H1 (cell line): ENCODE measurements at regions not wholly inside any gene's neighbourhood (a gene's known extent, or its start where the extent isn't known, plus 50 kb on each side); places are given as distances from the start of the nearest gene placed in this dataset.

ENCODE experiments used
- CTCF ChIA-PET: fragments of 300-600 bp; sonication (Branson Sonifier 250); formaldehyde crosslinking; loops from one replicate; lab custom pipeline; 2021; ENCODE audit not compliant: partially characterized antibody; lab: Charles Lee
- POLR2A ChIA-PET: fragments of 300-600 bp; sonication (Branson Sonifier 250); formaldehyde crosslinking; loops from one replicate; lab custom pipeline; 2021; ENCODE audit warnings: inconsistent platforms; ENCODE audit not compliant: partially characterized antibody; lab: Charles Lee
- DNase-seq, 2 experiments: peaks; one replicate each; pipeline versions ENCODE4 v3.0.0 to v3.0.0-alpha.2; 2010 to 2022; ENCODE audit warnings: low spot score in 2 of 2, low read depth in 1 of 2, mixed read lengths in 1 of 2
- FAIRE-seq: peaks from 2 replicates; lab custom pipeline; 2011; peaks lifted over from hg19 to GRCh38; lab: Jason Lieb, UNC
- H2AFZ ChIP-seq: 2 replicates; pipeline ENCODE4 v1.8.1; 2012; ENCODE audit warnings: low read length, inconsistent platforms
- H2AK5ac ChIP-seq: 2 replicates; pipeline ENCODE4 v1.6.1; 2013; ENCODE audit warnings: low read depth, low read length
- H2BK120ac ChIP-seq: replicated peaks from 2 replicates; pipeline ENCODE3; 2013; ENCODE audit warnings: low read depth, low read length, inconsistent platforms
- H2BK12ac ChIP-seq: 2 replicates; pipeline ENCODE4 v1.6.1; 2013; ENCODE audit warnings: low read depth, low read length
- H2BK15ac ChIP-seq: 2 replicates; pipeline ENCODE4 v1.6.1; 2013; ENCODE audit warnings: low read length
- H2BK20ac ChIP-seq: 2 replicates; pipeline ENCODE4 v1.6.1; 2013; ENCODE audit warnings: low read length
- H2BK5ac ChIP-seq: 2 replicates; pipeline ENCODE4 v1.6.1; 2013; ENCODE audit warnings: low read depth, low read length
- H3K14ac ChIP-seq: 2 replicates; pipeline ENCODE4 v1.6.1; 2013; ENCODE audit warnings: inconsistent platforms; ENCODE audit not compliant: insufficient read length
- H3K18ac ChIP-seq: 2 replicates; pipeline ENCODE4 v1.6.1; 2013; ENCODE audit warnings: low read length; ENCODE audit errors: extremely low read depth
- H3K23ac ChIP-seq: 2 replicates; pipeline ENCODE4 v1.6.1; 2013; ENCODE audit warnings: inconsistent platforms; ENCODE audit not compliant: insufficient read length
- H3K23me2 ChIP-seq: 2 replicates; pipeline ENCODE4 v1.6.1; 2013; ENCODE audit warnings: low read depth, low read length
- H3K27ac ChIP-seq: 2 replicates; pipeline ENCODE4 v1.6.1; 2011; ENCODE audit warnings: low read depth, low read length, inconsistent platforms
- H3K27me3 ChIP-seq, 4 experiments: replicated peaks in 1 of 4; 1 replicate in 1 of 4; 2 replicates in 3 of 4; pipeline versions ENCODE4 v1.6.1 to v1.8.1; 2011 to 2013; ENCODE audit warnings: low read length in 3 of 4, mild to moderate bottlenecking in 3 of 4, inconsistent platforms in 2 of 4, mixed read lengths in 2 of 4, moderate library complexity in 1 of 4; ENCODE audit not compliant: control insufficient read depth in 3 of 4, insufficient read depth in 3 of 4; ENCODE audit errors: extremely low read depth in 1 of 4
- H3K36me3 ChIP-seq, 4 experiments: 2 replicates each; pipeline versions ENCODE4 v1.6.1 to v1.8.1; 2011 to 2013; ENCODE audit warnings: mild to moderate bottlenecking in 4 of 4, low read length in 3 of 4, moderate library complexity in 2 of 4, control low read depth in 1 of 4, inconsistent platforms in 1 of 4; ENCODE audit not compliant: insufficient read depth in 4 of 4, control insufficient read depth in 2 of 4
- H3K4ac ChIP-seq: replicated peaks from 2 replicates; pipeline ENCODE3; 2013; ENCODE audit warnings: low read length, low read depth, mixed read lengths, inconsistent platforms; ENCODE audit not compliant: insufficient read length
- H3K4me1 ChIP-seq, 4 experiments: replicated peaks in 1 of 4; 1 replicate in 1 of 4; 2 replicates in 3 of 4; pipeline versions ENCODE4 v1.6.1 to v1.8.1; 2011 to 2013; ENCODE audit warnings: low read length in 3 of 4, inconsistent platforms in 2 of 4, mixed read lengths in 1 of 4; ENCODE audit not compliant: insufficient read depth in 4 of 4, control insufficient read depth in 3 of 4
- H3K4me2 ChIP-seq, 2 experiments: 2 replicates each; pipeline versions ENCODE4 v1.6.1 to v1.8.1; 2011 to 2013; ENCODE audit warnings: low read depth in 2 of 2, low read length in 2 of 2, control low read depth in 1 of 2, inconsistent platforms in 1 of 2, mild to moderate bottlenecking in 1 of 2; ENCODE audit not compliant: insufficient read depth in 1 of 2
- H3K4me3 ChIP-seq, 4 experiments: fragments of 200-600, 300-600 bp in 1 of 4; sonication (generic), shearing (Covaris generic), sonication (Bioruptor Twin) in 1 of 4; 2 replicates each; pipeline versions ENCODE4 v1.5.1 to v1.8.1; 2011 to 2016; ENCODE audit warnings: low read length in 4 of 4, low read depth in 3 of 4, control low read depth in 2 of 4, inconsistent platforms in 2 of 4, mild to moderate bottlenecking in 2 of 4, mixed read lengths in 1 of 4, moderate library complexity in 1 of 4; ENCODE audit not compliant: insufficient read depth in 2 of 4; ENCODE audit errors: extremely low read depth in 1 of 4
- H3K56ac ChIP-seq: replicated peaks from 2 replicates; pipeline ENCODE3; 2013; ENCODE audit warnings: low read depth, mild to moderate bottlenecking, mixed read lengths, low read length, inconsistent platforms; ENCODE audit not compliant: insufficient read length
- H3K79me1 ChIP-seq: 2 replicates; pipeline ENCODE4 v1.6.1; 2013; ENCODE audit warnings: low read depth, low read length, control low read depth
- H3K79me2 ChIP-seq, 2 experiments: 2 replicates each; pipeline versions ENCODE4 v1.6.1 to v1.8.1; 2012 to 2013; ENCODE audit warnings: low read length in 2 of 2, mild to moderate bottlenecking in 2 of 2, inconsistent platforms in 1 of 2; ENCODE audit not compliant: insufficient read depth in 2 of 2, control insufficient read depth in 1 of 2
- H3K9ac ChIP-seq, 4 experiments: replicated peaks in 1 of 4; 1 replicate in 1 of 4; 2 replicates in 3 of 4; pipeline versions ENCODE4 v1.6.1 to v1.8.1; 2011 to 2013; ENCODE audit warnings: low read depth in 3 of 4, low read length in 3 of 4, control low read depth in 2 of 4, mild to moderate bottlenecking in 2 of 4, moderate library complexity in 2 of 4, inconsistent platforms in 1 of 4; ENCODE audit errors: extremely low read depth in 1 of 4
- H3K9me3 ChIP-seq, 2 experiments: 2 replicates each; pipeline versions ENCODE4 v1.6.1 to v1.8.1; 2012 to 2013; ENCODE audit warnings: mild to moderate bottlenecking in 2 of 2, moderate library complexity in 2 of 2, control low read depth in 1 of 2, inconsistent platforms in 1 of 2, low read depth in 1 of 2, low read length in 1 of 2, mixed read lengths in 1 of 2; ENCODE audit not compliant: insufficient read depth in 2 of 2
- H4K20me1 ChIP-seq, 2 experiments: replicated peaks in 1 of 2; 2 replicates each; pipeline versions ENCODE3 to v1.8.1; 2011 to 2013; ENCODE audit warnings: inconsistent platforms in 2 of 2, low read length in 2 of 2, mild to moderate bottlenecking in 1 of 2; ENCODE audit not compliant: insufficient read depth in 2 of 2, control insufficient read depth in 1 of 2
- H4K5ac ChIP-seq: 2 replicates; pipeline ENCODE4 v1.6.1; 2013; ENCODE audit warnings: low read length, low read depth, mixed read lengths, inconsistent platforms; ENCODE audit not compliant: insufficient read length
- H4K8ac ChIP-seq: 2 replicates; pipeline ENCODE4 v1.8.0; 2013; ENCODE audit warnings: mild to moderate bottlenecking, moderate library complexity, low read length, inconsistent platforms; ENCODE audit not compliant: insufficient read depth; ENCODE audit errors: extremely low read depth
- H4K91ac ChIP-seq: replicated peaks from 2 replicates; pipeline ENCODE3; 2013; ENCODE audit warnings: low read length, mixed read lengths, inconsistent platforms; ENCODE audit not compliant: insufficient read length
- BRCA1 ChIP-seq: IDR thresholded peaks from 2 replicates; pipeline ENCODE4 v1.6.1; 2012; ENCODE audit warnings: low read depth, low read length, improper control_type of control experiment
- CREB1 ChIP-seq: IDR thresholded peaks from 2 replicates; pipeline ENCODE4 v1.6.1; 2012; ENCODE audit warnings: inconsistent platforms
- KDM1A ChIP-seq: fragments of 200-600, 300-600 bp; sonication (generic); IDR thresholded peaks from 2 replicates; pipeline ENCODE4 v1.7.1; 2016; ENCODE audit warnings: mild to moderate bottlenecking, low read length, borderline replicate concordance
- PHF8 ChIP-seq: fragments of 200-600 bp; sonication (generic); conservative IDR thresholded peaks from 2 replicates; pipeline ENCODE4 v1.7.1; 2012; ENCODE audit warnings: low read depth, mild to moderate bottlenecking, inconsistent platforms, low read length, moderate library complexity
- POLR2AphosphoS5 ChIP-seq: IDR thresholded peaks from 2 replicates; pipeline ENCODE4 v1.6.1; 2011; ENCODE audit warnings: low read depth, low read length
- RFX5 ChIP-seq: IDR thresholded peaks from 2 replicates; pipeline ENCODE4 v1.6.1; 2011; ENCODE audit warnings: low read depth, low read length, improper control_type of control experiment, borderline replicate concordance
- SIN3A ChIP-seq, 2 experiments: IDR thresholded peaks in 1 of 2; conservative IDR thresholded peaks in 1 of 2; 2 replicates each; pipeline ENCODE4 v1.6.1; 2011 to 2012; ENCODE audit warnings: low read length in 2 of 2, improper control_type of control experiment in 1 of 2, low read depth in 1 of 2, mild to moderate bottlenecking in 1 of 2
- TCF12 ChIP-seq: IDR thresholded peaks from 2 replicates; pipeline ENCODE4 v1.6.1; 2011; ENCODE audit warnings: low read depth, mild to moderate bottlenecking, low read length
- YY1 ChIP-seq: IDR thresholded peaks from 2 replicates; pipeline ENCODE4 v1.6.1; 2011; ENCODE audit warnings: low read depth, mild to moderate bottlenecking, low read length
- WGBS, 2 experiments: shearing (Covaris generic) in 1 of 2; methylation state at CpG; one replicate each; pipeline versions ENCODE4 v1.1.6 to v1.1.7; 2013 to 2015; ENCODE audit warnings: low lambda C conversion rate in 2 of 2, mixed read lengths in 2 of 2, inconsistent platforms in 1 of 2, low coverage in 1 of 2, missing lambda C conversion rate in 1 of 2; ENCODE audit not compliant: insufficient replicate concordance in 2 of 2, insufficient coverage in 1 of 2, insufficient read length in 1 of 2; ENCODE audit errors: extremely low coverage in 1 of 2, missing lambda C conversion rate in 1 of 2; 5-methylcytosine and 5-hydroxymethylcytosine counted together

DNA sequence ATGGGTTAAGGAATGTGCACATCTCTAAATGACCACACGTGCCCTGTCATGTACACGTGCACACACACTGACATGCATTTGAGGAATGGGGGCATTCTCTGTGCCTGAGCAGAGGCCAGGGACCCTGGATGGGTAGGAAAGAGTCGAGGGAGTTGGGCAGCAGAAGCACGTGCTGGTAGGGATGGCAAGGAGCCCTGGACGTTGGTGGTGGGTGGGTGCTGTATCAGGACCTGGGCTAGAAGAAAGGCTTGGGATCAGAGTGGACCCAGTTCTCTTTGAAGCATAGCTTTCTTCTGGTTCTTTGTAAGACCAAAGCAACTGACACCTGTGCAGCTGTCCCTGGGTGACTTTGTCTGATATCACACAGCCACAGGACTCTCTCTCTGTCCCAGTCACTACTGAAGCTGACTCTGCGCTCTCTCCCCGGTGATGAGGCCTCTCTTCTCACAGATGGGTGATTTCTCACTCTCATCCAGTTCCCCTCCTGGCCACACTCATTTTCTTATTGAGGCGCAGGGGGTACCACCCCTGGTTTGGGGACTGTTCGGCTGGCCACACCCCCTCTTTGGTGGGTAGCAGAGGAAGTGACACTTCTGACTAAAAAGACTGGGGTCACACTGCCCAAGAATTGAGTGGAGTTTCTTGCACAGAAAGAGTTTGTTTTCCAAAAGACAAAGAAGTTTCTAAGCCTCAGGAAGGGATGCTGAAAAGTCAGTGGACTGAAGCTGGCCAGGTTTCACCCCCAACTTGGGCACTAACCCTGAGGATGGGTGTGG, 171.7 kb upstream of the RTL1 start:
- peaks cover 5 to 28% (median 20%) of the 10 kb centered on the region in 4 experiments for H3K4me1 ChIP-seq
- H2BK20ac ChIP-seq = no peak overlapping the region
- no peak overlapping the region for H2AFZ ChIP-seq
- no peak overlapping the region for H3K4ac ChIP-seq
- no peak overlapping the region for H3K4me3 ChIP-seq
- no peak overlapping the region for H3K56ac ChIP-seq
- peak overlapping the region; percentile 29; the same call in 1 of the 2 replicates for H2BK15ac ChIP-seq
- peak overlapping the region; percentile 48; the same call in 1 of the 2 replicates for H3K18ac ChIP-seq
- no peak for DNase-seq
- H2AK5ac ChIP-seq = no peak overlapping the region
- peaks cover 0 to 12% (median 7%) of the 10 kb centered on the region in 4 experiments; a peak in 5 of 7 replicates for H3K27me3 ChIP-seq
- no peak overlapping the region for H3K14ac ChIP-seq
- H3K9me3 ChIP-seq = no peaks in the 10 kb centered on the region
- no peak overlapping the region for H2BK120ac ChIP-seq
- no peak overlapping the region for H3K23ac ChIP-seq
- H3K79me1 ChIP-seq = no peaks in the 10 kb centered on the region
- peak overlapping the region; percentile 73 for H4K91ac ChIP-seq
- H3K23me2 ChIP-seq = peaks cover 5% of the 10 kb centered on the region; the same call in 1 of the 2 replicates
- FAIRE-seq = no peak
- no peak overlapping the region for H3K9ac ChIP-seq
- H3K27ac ChIP-seq = no peak overlapping the region
- no peaks in the 10 kb centered on the region for H3K79me2 ChIP-seq
- no peak overlapping the region for H2BK5ac ChIP-seq
- H4K20me1 ChIP-seq = no peaks in the 10 kb centered on the region
- H3K4me2 ChIP-seq = no peak overlapping the region
- 84% methylated on average over 8 of the region's 9 CpGs; no CpG with 5 or more reads in 1 of the 2 experiments for WGBS, 2 experiments
- H4K8ac ChIP-seq = no peak overlapping the region
- H4K5ac ChIP-seq = no peak overlapping the region
- POLR2A ChIA-PET = interaction anchor here (1.3 kb wide), 1 partner anchor 15 kb away, joined by 3 read pairs; no protein-coding TSS in a partner anchor
- CTCF ChIA-PET = interaction anchor here (0.6 to 1.2 kb wide), 5 partner anchors 9 to 353 kb away, joined by 3 read pairs; no protein-coding TSS in a partner anchor
- no peaks in the 10 kb centered on the region for H3K36me3 ChIP-seq
- H2BK12ac ChIP-seq = 0 out of 2 replicates have a peak overlapping the region, but pooled peaks have one; percentile 60
- TF ChIP-seq KDM1A = no peak
- no peak for TF ChIP-seq PHF8
- TF ChIP-seq TCF12 = no peak
- TF ChIP-seq SIN3A (conservative IDR thresholded peaks at IDR 0.05 in 1 of 2, IDR thresholded peaks at IDR 0.05 in 1 of 2; ENCODE audit: low read depth in 1 of 2, low read length in 2 of 2) = no peak
- no peak for TF ChIP-seq BRCA1
- TF ChIP-seq YY1 = no peak
- TF ChIP-seq CREB1 = no peak
- TF ChIP-seq RFX5 = no peak
- TF ChIP-seq POLR2AphosphoS5 = no peak
